ENCODE measurements at regions not wholly inside any gene's neighbourhood (a gene's known extent, or its start where the extent isn't known, plus 50 kb on each side); places are given as distances from the start of the nearest gene placed in this dataset.

- DNase-seq = no peak
Measured at GRCh38 chr14:34030864-34031263, 80.0 kb upstream of the EGLN3 start.

- DNase-seq = no peak
Measured at GRCh38 chr14:34029921-34030334, 79.1 kb upstream of the EGLN3 start.

GRCh38 chr14:34027990-34028495, 77.2 kb upstream of the EGLN3 start:
- DNase-seq = no peak

- no peak for DNase-seq
Measured at GRCh38 chr14:34027130-34027989, 76.5 kb upstream of the EGLN3 start.

DNA sequence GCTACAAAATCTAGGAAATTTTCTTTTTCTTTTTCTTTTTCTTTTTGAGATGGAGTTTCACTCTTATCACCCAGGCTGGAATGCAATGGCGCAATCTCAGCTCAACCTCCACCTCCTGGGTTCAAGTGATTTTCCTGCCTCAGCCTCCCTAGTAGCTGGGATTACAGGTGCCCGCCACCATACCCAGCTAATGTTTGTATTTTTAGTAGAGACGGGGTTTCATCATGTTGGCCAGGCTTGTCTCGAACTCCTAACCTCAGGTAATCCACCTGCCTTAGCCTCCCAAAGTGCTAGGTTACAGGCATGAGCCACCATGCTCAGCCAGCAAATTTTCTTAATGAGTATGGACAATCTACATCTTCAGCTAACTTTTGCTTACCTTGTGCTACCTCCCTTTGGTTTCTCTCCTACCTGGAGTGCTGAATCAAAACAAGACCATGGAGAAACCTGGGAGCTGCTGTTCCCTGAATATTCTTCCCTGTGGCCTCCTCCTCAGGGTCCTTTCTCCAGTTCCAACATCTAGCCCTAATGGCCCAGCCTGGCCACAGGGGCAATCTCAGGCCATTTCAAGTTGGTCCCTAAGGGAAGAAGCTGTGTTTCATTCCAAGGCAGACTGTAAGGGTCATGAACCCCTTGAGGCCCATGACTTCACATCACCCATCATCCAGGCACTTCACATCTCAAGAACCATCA, 74.6 kb upstream of the EGLN3 start:
- DNase-seq = no peak

DNA sequence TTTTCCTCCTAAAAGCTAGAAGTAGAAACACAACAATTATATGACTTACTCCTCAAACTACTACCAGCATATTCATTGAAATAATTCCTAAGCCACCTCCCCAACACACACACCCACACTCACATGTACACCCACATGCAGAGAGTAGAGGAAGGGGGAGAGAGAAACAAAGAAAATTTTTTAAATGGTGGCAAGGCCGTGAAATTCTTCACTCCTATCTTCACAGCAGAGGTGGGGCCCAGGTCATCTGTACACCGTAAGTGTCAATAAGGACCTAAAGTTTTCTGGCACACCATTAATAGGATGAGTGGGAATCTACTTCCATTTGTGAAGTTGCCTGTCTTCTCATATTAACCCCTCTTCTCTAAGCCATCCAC, 73.9 kb upstream of the EGLN3 start:
- DNase-seq = no peak

- no peak for DNase-seq
Measured at GRCh38 chr14:34023824-34024767, 73.2 kb upstream of the EGLN3 start.

GRCh38 chr14:34021096-34021495, 70.2 kb upstream of the EGLN3 start:
- no peak for DNase-seq

DNA sequence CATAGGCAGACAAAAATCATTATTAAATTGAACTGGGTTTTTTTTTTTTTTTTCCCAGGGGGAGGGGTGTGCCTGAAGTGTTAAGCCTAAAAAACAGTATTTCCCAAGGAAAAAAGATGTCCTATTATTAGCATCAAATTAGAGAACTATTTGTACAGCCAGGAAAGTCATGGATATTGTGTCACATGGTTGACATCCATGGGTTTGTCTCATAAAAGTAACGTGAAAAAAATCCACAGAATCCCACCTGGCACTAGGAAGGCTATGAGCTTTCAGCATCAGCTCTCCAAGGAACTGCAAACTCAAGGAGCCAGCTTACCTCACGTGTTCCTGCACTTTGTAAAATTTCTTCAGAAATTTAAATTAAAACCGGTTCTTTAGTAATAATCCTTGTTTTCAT, 69.1 kb upstream of the EGLN3 start:
- DNase-seq = no peak

GRCh38 chr14:34018564-34019244, 67.8 kb upstream of the EGLN3 start:
- no peak for DNase-seq

GRCh38 chr14:34018125-34018524, 67.3 kb upstream of the EGLN3 start:
- no peak for DNase-seq

DNA sequence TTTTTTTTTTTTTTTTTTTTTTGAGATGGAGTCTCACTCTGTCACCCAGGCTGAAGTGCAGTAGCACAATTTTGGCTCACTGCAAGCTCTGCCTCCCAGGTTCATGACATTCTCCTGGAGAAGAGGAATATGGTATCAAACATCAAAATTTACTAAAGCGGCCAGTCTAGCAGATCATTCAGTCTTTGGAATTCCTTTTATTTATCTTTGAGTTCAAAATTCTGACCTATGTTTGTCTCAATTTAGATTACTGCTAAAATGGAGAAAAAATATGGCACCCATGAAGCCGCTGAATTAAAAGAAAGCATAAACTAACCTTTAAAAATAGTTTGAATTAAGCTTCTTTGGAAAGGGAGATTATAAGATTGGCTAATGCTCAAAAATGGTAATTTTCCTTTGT, 64.5 kb upstream of the EGLN3 start:
- DNase-seq = no peak

DNA sequence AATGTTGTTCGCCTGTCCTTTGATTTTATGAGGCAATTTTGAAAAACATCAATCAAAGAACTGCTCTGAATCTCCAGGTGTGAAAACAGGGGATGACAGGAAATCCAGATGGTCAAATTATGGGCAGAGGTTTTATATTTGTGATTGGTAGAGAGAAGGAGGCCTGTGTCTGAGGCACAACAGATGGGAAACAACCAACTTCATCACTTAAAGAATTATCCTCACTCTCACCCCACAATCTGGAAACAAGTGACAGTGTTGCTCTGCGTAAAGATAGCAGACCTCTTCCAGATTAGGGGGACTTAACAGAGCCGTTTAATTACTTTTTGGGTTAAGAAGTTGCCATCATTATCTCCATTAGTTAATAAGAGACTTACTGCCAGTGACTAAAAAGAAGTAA, 64.1 kb upstream of the EGLN3 start:
- DNase-seq = no peak

DNA sequence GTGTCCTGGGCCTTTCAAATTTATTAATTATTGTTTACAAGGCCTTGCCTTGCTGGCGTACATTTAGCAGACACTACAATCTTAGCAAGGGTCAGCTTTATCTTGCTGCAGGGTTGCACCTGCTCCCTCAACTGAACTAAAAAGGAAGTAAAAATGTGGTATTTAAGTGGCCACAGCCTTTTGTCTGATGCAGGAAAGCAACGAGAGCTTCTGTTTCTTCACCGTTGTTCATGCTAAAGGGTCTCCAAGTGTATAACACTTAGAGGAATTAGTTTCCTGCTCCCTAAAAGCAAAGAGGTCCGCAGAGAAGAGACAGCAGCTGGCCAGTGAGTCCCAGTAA, 62.8 kb upstream of the EGLN3 start:
- DNase-seq = no peak

DNA sequence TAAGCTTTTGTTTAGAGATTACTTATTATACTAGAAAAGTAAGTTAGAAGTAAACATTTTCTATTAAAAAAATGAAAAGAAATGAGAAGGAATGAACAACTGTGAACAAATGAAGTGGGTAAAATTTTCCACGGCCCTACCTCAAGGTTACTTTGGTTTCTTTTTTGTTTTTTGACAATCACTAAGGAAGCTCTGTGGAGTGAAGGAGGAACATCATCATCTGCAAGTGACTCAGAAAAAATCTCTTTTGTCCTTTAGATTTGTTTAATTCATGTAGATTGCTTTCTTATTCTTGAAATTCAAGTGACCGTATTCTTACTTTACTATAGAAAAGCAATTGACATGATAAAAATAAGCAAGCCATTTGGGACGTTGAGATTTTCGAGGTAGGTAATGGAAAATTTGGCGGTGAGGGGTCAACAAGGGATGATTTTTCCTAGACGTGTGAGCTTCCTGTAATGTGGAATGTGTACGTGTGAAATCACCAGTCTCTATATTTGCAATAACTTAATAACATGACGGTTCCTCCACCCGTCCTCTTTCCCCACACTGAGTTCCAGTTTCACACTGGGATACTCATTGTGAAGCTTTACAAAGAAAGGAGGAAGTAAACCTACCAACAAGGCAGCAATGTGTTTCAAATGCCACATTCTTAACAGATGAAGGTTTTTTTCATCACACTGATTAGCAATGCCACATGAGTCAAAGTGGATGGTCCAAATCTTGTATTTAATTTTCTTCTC, 62.3 kb upstream of the EGLN3 start:
- DNase-seq = no peak

DNA sequence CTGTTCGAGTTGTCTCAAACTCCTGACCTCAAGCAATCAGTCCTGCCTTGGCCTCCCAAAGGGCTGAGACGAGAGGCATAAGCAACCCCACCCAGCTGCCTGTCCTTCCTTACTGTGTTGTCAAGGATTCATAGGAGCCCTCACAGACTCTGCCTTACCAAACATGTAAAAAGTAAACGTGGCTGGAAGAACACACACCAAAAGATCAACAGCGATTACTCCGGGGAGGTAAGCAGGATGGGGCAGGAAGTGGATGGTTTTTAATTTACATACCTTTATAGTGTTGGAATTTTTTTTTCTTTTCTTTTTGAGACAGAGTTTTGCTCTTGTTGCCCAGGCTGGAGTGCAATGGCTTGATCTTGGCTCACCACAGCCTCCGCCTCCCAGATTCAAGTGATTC, 61.5 kb upstream of the EGLN3 start:
- DNase-seq = no peak

DNA sequence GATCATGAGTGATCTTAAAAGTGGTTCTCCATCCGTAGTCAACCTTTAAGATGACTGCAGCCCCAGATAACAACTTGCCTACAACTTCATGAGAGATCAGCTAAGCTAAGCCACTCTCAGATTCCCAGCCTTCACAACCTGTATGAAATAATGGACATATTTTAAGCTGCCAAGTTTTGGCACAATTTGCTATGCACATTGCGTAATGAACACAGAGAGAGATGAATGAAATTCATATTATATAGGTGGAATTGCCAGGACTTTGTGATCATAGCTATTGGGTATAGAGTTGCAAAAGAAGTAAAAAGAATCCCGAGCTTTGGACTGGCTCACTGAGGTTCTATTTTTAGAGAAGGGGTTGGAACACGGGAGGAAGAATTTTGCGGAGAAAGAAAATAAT, 59.1 kb upstream of the EGLN3 start:
- DNase-seq = no peak

GRCh38 chr14:34007902-34008301, 57.0 kb upstream of the EGLN3 start:
- DNase-seq = no peak

- DNase-seq = no peak
Measured at GRCh38 chr14:34005901-34006300, 55.0 kb upstream of the EGLN3 start.

- DNase-seq = no peak
Measured at GRCh38 chr14:34004881-34005280, 54.0 kb upstream of the EGLN3 start.

- no peak for DNase-seq
Measured at GRCh38 chr14:34003691-34004090, 52.8 kb upstream of the EGLN3 start.

DNA sequence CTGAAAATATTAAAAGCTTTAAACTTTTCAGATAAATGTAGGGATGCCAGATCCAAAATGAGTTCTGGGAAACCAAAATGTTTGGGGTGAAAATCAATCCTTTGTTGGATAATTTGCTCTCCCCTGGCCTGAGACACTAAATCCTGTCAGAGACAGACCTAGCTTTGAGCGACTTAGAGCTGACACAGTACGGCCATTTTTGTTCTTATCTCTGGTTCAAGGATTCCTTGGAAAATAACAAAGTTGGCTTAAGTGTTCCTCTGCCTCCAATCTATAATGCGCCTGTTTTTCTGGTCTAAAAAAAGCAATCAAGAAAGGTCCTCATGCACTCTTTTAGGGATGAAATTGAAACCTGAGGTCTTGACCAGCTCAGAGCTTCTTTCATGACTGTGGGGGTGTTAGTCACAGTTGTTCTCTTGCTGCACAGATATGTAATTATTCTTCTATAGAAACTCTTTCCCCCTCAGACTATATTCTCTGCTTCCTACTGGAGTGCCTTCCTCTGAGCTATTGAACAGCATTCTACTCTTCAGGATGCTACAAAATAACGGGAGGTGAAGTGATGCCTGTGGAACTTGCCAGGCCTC, 52.3 kb upstream of the EGLN3 start:
- no peak for DNase-seq

Data from NCI-H1092 (cell line).